Posterior vena cava (tissue), 2 donors: ENCODE measurements at regions not wholly inside any gene's neighbourhood (a gene's known extent, or its start where the extent isn't known, plus 50 kb on each side); places are given as distances from the start of the nearest gene placed in this dataset.
A peak's percentile ranks its signal among the peaks of the same experiment; 100 is the strongest.

Experiments
- DNase-seq: peaks from one replicate; pipeline ENCODE4 v3.0.0-alpha.2; 2020; ENCODE audit warnings: low spot score
- intact Hi-C, 2 donors: fragments of 100-400 bp; cut with DNase I; formaldehyde crosslinking; loops; one replicate each; pipeline versions ENCODE4 v1.14.1 to v1.14.2; 2022 to 2023
- donor health status: DM: yes; HTN: yes; CAD: no.
- donor health status: DM: yes; HTN: yes; CAD: no.

DNA sequence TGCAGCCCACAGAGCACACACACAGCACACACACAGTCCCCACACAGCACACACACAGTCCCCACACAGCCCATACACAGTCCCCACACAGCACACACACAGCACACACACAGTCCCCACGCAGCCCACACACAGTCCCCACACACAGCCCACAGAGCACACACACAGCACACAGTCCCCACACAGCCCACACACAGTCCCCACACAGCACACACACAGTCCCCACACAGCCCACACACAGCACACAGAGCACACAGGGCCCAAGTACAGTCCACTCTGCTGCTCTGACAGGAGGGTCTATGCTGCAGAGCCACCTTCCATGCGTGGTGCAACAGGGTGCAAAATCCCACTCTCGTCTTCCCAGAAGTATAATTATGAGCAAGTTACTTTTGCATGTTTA lies 240.5 kb upstream of the SALL3 start:
- no peak for DNase-seq
- intact Hi-C loops, result no loop called here

DNA sequence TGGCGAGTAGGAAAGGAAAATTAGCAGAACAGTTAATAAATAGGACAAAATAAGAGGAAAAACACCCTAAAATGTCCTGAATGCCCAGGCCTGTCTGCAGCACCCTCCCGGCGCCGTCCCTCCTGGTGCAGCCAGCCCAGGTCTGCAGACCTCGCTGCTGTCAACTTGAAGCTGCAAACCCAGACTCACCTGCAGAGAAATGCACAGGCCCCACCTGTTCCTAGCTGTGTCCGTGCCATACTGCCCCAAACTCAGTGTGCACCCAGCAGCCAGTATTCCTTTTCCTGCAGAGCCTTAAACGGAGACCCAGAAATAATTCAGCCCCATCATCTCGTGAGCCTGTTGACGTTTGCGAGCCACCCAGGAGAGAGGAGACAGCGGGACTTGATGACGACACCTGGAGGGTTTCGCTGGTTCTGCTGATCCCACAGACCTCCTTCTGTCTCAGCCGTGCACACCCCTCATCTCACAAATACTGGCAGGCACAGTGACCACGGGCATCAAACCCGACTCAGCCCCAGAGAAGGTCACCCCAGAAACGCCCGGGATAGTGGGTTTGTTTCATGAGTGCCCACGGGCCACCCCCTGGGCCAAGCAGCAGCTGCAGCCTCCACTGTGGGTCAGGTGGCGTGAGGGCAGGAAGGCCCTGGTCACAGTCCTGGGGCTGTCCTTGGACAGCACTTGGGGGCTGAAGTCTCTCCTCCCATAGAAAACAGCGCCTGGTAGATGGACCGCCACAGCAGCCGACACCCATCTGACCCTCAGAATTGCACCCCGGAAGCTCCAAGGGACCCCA lies 239.5 kb upstream of the SALL3 start:
- intact Hi-C loops, result no loop called here
- DNase-seq, result peak; percentile 66

DNA sequence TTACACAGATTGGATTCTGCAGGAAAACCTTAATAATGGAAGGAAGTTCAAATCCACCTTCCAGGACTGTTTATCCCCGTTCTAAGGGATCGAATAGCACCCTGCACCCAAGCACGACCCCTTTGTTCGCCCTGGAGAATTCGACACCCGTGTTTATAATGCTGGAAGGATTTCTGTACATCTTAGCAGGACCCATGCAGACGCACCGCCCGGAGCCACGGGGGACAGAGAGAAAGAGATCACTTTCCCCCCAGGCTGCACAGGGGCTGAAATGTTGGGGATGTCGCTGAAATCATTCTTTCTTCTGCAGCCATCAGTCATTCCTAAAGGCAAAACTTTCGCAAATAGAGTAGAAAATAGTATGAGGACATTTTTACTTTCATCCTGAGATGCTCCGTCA lies 238.7 kb upstream of the SALL3 start:
- no peak for DNase-seq
- intact Hi-C loops, result no loop called here

DNA sequence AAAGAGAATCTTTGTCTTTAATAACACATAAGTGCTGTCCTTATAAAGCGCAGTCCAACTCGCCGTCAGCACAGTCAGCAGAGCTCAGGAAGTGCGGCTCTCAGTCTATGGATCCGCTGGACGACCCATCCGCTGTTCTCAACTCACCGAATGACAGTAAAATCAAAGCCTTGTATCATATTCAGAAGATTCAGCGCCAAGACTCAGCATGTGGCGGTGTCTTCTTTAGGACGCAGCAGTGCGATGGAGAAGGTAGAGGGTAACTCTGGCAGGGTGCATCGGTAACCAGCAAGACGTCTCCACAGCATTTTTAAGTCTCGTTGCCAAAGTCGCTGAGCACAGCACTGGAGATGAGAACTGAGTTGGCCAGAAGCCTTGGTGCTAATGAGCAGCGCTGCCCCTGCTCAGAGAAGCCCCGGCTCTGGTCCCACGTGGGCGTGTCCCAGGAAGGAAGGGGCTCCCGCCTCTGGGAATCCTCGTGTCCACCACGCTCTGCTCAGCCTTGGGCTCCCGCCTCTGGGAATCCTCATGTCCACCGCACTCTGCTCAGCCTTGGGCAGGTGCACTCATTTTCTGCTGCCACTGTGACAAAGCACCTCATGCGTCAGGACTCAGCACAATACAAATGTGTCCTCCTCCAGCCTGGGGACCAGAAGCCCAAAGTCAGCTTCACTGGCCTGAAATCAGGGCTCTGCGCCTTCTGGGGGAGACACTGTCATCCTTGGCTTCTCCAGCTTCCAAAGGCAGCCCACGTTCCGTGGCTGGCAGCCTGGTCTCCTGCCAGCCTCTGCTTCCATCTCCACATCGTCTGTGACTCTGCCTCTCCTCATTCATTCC lies 238.0 kb upstream of the SALL3 start:
- peak; percentile 67 for DNase-seq
- intact Hi-C loops, result no loop called here

DNA sequence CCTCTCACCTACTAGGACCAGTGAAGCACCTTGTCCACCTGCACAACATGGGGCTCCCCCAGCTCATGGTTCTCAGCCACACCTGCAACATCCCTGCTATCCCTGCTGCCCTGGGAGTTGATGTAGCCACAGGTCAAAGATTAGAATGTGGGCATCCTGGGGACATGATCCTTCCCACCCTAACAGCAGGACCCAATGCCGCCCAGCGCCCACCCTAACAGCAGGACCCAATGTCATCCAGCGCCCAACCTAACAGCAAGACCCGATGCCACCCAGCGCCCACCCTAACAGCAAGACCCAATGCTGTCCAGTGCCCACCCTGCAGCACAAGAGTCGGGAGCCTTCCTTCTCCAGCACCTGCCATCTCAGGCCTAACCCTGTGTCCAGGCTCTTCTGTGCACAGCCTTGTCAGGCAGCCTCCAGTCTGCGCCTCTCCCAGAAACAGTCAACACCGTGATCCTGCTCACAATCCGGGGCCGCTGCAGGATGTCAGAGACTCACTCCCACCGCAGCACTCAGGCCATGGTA lies 237.3 kb upstream of the SALL3 start:
- peak; percentile 56 for DNase-seq
- intact Hi-C loops, result no loop called here

DNA sequence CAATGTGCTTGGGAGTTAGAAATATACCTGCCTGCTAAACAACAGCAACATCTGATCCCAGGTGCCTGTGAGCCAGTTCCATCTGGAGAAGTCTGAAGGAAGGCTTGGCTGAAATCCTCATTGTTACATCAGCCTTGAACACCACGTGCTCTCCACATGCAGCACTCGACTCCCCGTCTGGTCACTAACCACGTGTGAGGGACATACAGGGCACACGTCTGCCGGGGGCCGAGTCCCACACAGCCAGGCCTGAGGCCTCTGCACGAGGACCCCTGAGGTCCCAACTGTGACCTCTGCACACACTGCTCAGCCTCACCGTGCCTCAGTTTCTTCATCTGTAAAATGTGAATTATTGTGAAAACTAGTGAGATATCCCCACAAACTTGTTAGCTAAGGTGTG lies 236.5 kb upstream of the SALL3 start:
- DNase-seq, result peak; percentile 52
- intact Hi-C loops, result no loop called here

GRCh38 chr18:78751664-78752063 lies 228.0 kb upstream of the SALL3 start:
- intact Hi-C loops, result no loop called here
- peak; percentile 69 for DNase-seq

DNA sequence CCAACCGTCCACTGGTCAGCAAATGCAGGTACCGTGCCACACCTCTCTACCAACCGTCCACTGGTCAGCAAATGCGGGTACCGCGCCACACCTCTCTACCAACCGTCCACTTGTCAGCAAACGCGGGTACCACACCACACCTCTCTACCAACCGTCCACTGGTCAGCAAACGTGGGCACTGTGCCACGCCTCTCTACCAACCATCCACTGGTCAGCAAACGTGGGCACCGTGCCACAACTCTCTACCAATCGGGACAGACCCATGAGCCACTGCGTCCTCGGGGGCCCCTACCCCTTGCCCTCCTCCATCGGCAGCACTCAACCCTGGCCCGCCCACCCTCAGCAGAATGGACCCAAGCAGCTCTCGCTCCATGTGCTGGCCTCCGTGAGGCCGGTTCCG lies 226.4 kb upstream of the SALL3 start:
- intact Hi-C loops, result no loop called here
- peak; percentile 79 for DNase-seq

- intact Hi-C loops, result no loop called here
Measured at GRCh38 chr18:78754311-78755043, 225.1 kb upstream of the SALL3 start.

DNA sequence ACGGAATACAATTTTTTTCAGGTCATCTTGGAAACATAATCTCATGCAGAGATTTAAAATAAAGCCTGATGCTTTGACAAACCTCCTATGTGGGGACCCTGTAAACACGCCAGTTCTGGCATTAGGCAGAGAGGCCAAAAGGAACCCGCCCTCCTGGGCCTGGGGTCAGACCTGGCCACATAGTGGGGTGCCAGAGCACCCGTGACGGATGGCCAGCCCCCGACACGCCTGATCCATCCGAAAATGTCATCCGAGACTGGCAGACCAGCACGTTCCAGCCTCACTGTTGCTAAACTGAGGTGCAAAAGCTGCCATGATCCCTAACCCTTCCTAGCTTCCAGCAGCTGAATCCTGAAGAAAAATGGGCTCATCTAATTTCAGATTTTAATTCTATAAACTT lies 222.6 kb upstream of the SALL3 start:
- no peak for DNase-seq
- intact Hi-C loops, result no loop called here

More at GRCh38 chr18:78754311-78755043, 225.1 kb upstream of the SALL3 start:
- peak; percentile 69 for DNase-seq

- intact Hi-C loops, result no loop called here
- peak; percentile 49 for DNase-seq
Measured at GRCh38 chr18:78758496-78758895, 221.1 kb upstream of the SALL3 start.

DNA sequence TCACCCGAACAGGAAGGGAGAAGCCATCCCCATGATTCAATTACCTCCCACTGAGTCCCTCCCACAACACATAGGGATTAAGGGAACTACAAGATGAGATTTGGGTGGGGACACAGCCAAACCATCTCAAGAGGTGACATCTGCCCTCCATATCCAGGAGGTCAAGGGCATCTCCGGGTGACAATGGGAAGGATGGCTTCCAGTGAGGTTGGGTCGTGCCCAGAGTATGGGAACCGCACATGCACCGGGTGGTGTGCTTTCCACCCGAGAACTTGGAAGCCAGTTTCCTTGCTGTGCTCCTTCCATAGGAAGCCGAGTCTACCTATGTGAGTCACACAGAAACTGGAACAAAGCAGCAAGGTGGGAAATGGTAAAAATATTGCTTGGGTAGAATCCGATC lies 216.9 kb upstream of the SALL3 start:
- intact Hi-C loops, result no loop called here
- DNase-seq, result no peak

DNA sequence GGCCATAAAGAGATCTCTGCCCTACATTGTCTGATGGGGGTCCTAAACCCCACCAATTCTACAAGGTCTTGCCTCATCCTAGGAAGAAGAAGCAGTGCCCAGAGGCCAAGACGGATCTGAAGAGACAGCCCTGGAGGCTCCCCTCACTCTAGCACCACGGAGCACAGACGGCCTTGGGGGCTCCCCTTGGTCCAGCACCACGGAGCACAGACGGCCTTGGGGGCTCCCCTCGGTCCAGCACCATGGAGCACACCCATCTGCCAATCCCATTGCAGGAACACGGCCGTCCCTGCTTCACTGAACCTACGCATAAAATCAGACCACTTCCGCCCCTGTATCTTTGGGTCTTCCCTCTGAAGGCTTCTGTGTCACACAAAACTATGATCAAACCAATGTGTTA lies 215.1 kb upstream of the SALL3 start:
- DNase-seq, result no peak
- intact Hi-C loops, result no loop called here

DNA sequence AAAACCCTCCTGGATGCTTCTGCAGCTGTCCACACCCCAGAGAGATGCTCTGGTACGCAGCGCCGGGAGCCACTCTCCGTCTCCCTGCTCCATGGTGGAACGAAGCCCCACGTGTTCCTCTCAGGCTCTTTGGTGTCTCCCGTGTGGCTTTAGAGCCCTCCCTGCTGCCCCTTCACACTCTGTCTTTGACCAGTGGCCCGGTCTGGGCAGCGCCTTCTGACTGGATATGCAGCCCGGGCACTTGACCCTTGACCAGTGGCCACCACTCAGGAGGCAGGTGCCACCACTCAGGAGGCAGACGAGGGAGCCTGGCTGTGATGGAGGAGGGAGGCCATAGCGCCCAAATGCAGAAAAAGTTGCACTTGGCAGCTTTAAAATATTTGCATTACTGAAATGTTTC lies 214.5 kb upstream of the SALL3 start:
- intact Hi-C loops, result loop anchor here in 1 of 2 donors (5.0 kb wide), 1 partner anchor 1703 kb away; no protein-coding TSS in a partner anchor
- peak; percentile 59 for DNase-seq

- DNase-seq, result peak; percentile 58
- intact Hi-C loops, result loop anchor here in 1 of 2 donors (5.0 kb wide), 1 partner anchor 1703 kb away; no protein-coding TSS in a partner anchor
Measured at GRCh38 chr18:78765637-78766281, 213.9 kb upstream of the SALL3 start.

DNA sequence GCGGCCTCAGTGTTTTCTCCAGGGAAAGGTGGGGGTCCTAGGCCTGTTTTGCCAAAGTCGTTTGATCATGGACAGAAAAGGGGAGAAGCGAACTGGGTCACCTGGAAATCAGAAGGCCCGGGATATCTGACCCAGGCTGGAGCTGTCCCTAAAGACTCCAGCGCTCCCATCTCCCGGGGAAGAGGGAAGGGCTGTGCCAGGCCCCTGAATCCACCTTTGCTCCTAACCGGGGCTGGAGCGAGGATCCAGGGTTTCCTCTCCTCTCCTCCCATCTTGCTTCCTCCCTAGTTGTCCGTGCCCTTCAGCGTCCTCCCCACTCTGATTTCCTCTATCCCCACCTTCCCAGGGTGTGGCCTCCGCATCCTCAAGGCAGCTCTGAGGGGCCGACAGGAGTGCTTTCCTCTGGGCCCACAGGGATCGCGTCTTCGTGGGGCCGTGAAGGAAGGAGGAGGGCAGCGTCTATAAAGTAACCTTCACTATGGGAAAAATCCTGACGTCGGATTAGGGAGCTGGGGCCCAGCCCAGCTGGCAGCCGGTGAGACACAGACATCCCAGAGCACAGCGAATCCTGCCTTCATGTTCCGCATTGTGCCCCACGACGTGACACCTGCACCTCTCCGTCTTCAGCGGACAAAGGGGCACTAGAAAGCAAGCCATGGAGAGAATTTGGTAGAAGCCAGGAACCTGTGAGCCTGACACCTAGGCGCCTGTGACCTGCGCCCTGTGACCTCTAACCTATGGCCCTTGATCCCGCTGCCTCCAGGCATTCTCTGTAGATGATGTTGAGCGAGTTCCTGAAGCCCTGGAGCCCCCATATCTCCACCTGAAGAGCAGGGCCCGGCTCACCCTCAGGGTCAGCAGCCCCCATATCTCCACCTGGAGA lies 212.7 kb upstream of the SALL3 start:
- intact Hi-C loops, result loop anchor here in 1 of 2 donors (5.0 kb wide), 1 partner anchor 1705 kb away; no protein-coding TSS in a partner anchor
- peak; percentile 60 for DNase-seq

DNA sequence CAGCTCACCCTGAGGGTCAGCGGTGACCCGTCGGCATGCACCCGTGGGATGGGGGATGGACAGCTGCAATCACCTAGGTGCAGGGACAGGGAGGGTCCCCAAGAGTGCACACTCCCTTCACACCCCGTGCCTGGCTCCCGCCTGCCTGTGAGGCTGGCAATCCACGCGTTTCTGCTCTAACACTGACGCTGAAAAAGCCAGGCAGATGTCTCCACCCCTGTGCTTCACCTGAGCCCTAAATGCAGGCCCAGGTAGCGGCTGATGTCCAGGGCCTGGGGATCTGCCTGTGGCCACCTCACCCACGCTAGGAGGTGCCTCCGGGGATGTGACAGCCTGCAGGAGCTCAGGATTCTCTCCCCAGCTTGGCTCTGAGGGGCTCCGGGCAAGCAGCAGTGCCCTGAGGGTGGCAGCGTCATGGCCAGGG lies 212.0 kb upstream of the SALL3 start:
- intact Hi-C loops, result loop anchor here in 1 of 2 donors (5.0 kb wide), 1 partner anchor 1705 kb away; no protein-coding TSS in a partner anchor
- peak; percentile 81 for DNase-seq

DNA sequence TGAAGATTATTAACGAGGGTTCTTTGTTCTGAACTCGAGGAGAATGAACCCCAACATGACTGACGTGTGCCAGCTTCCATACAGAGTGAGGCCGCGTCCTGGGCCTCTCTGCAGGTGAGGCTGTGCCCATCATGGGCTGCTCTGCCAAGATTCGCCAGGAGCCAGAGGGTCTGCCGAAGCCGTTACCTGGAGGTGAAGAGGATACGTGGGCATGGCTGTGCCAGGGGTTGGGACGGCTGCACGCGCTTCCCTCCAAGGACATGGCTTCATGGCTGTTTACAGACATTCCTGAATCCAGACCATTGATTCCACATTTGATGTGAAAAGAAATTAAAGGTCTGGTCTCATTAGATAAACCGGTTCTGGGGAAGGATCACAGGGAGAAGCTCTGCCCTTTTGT lies 211.4 kb upstream of the SALL3 start:
- intact Hi-C loops, result loop anchor here in 1 of 2 donors (5.0 kb wide), 1 partner anchor 1706 kb away; no protein-coding TSS in a partner anchor

More for the DNA sequence above, 211.4 kb upstream of the SALL3 start:
- no peak for DNase-seq
